WTC11 (cell line): ENCODE measurements at regions not wholly inside any gene's neighbourhood (a gene's known extent, or its start where the extent isn't known, plus 50 kb on each side); places are given as distances from the start of the nearest gene placed in this dataset.

ENCODE experiments used
- ATAC-seq: fragments of 200-7000 bp; cut with Tn5 transposase; 2 replicates; pipeline ENCODE4 v1.10.0; 2021; ENCODE audit warnings: mild to moderate bottlenecking, moderate library complexity
- CTCF ChIA-PET: fragments of 300-600 bp; sonication (Branson Sonifier 250); formaldehyde crosslinking; loops from one replicate; lab custom pipeline; 2021; ENCODE audit warnings: antibody characterized with exemption; lab: Charles Lee
- POLR2A ChIA-PET: fragments of 350-600 bp; sonication (Branson Sonifier 250); formaldehyde crosslinking; loops from one replicate; lab custom pipeline; 2021; ENCODE audit warnings: antibody characterized with exemption; lab: Charles Lee
- DNase-seq: peaks from one replicate; pipeline ENCODE4 v3.0.0; 2021; ENCODE audit warnings: low spot score
- H3K27ac Mint-ChIP-seq: 2 replicates; pipeline ENCODE4 v1.8.0; 2021; ENCODE audit warnings: mixed read lengths
- H3K27me3 Mint-ChIP-seq: 2 replicates; pipeline ENCODE4 v1.8.0; 2021; ENCODE audit warnings: low read depth, mild to moderate bottlenecking, moderate library complexity, mixed read lengths
- H3K36me3 Mint-ChIP-seq: 2 replicates; pipeline ENCODE4 v1.8.0; 2021; ENCODE audit warnings: mixed read lengths
- H3K4me1 Mint-ChIP-seq: 2 replicates; pipeline ENCODE4 v1.8.0; 2022; ENCODE audit warnings: mixed read lengths
- H3K4me3 Mint-ChIP-seq: 2 replicates; pipeline ENCODE4 v1.8.0; 2021; ENCODE audit warnings: mild to moderate bottlenecking, moderate library complexity, mixed read lengths
- H3K9me3 Mint-ChIP-seq: 2 replicates; pipeline ENCODE4 v1.8.0; 2021; ENCODE audit warnings: mixed read lengths
- AR ChIP-seq: fragments of 250-450 bp; sonication (Bioruptor Pico); IDR thresholded peaks from 2 replicates; pipeline ENCODE4 v1.9.0; 2021; ENCODE audit warnings: mild to moderate bottlenecking
- CDX4 ChIP-seq: fragments of 250-450 bp; sonication (Bioruptor Pico); IDR thresholded peaks from 2 replicates; pipeline ENCODE4 v1.9.0; 2021; ENCODE audit warnings: moderate library complexity, mild to moderate bottlenecking, inconsistent platforms, borderline replicate concordance
- CREM ChIP-seq: sonication (generic); formaldehyde crosslinking; IDR thresholded peaks from 2 replicates; pipeline ENCODE4 v1.8.1; 2022; ENCODE audit warnings: mild to moderate bottlenecking, missing genetic modification reagents, moderate library complexity
- ESRRA ChIP-seq: sonication (generic); formaldehyde crosslinking; IDR thresholded peaks from 2 replicates; pipeline ENCODE4 v1.8.1; 2022; ENCODE audit warnings: mild to moderate bottlenecking, missing genetic modification reagents, borderline replicate concordance
- IRF2 ChIP-seq: sonication (generic); formaldehyde crosslinking; IDR thresholded peaks from 2 replicates; pipeline ENCODE4 v1.8.0; 2022; ENCODE audit warnings: low read depth, missing genetic modification reagents, borderline replicate concordance
- MLX ChIP-seq: sonication (generic); formaldehyde crosslinking; IDR thresholded peaks from 2 replicates; pipeline ENCODE4 v1.8.1; 2023; ENCODE audit warnings: mild to moderate bottlenecking, missing genetic modification reagents, moderate library complexity
- OVOL2 ChIP-seq: fragments of 250-450 bp; sonication (Bioruptor Pico); IDR thresholded peaks from 2 replicates; pipeline ENCODE4 v1.9.0; 2021; ENCODE audit warnings: mild to moderate bottlenecking, borderline replicate concordance
- PRDM15 ChIP-seq: sonication (generic); formaldehyde crosslinking; IDR thresholded peaks from 2 replicates; pipeline ENCODE4 v1.8.0; 2022; ENCODE audit warnings: missing genetic modification reagents
- PREB ChIP-seq: sonication (generic); formaldehyde crosslinking; IDR thresholded peaks from 2 replicates; pipeline ENCODE4 v1.8.1; 2022; ENCODE audit warnings: mild to moderate bottlenecking, missing genetic modification reagents, moderate library complexity, borderline replicate concordance
- PRRX2 ChIP-seq: fragments of 250-450 bp; sonication (Bioruptor Pico); IDR thresholded peaks from 2 replicates; pipeline ENCODE4 v1.8.0; 2021; ENCODE audit warnings: mild to moderate bottlenecking
- SMAD3 ChIP-seq: sonication (generic); formaldehyde crosslinking; IDR thresholded peaks from 2 replicates; pipeline ENCODE4 v1.8.0; 2022; ENCODE audit warnings: missing genetic modification reagents, mild to moderate bottlenecking, borderline replicate concordance
- SP1 ChIP-seq: sonication (generic); formaldehyde crosslinking; conservative IDR thresholded peaks from 2 replicates; pipeline ENCODE4 v1.8.1; 2022; ENCODE audit warnings: missing genetic modification reagents
- STAT6 ChIP-seq: sonication (generic); formaldehyde crosslinking; conservative IDR thresholded peaks from 2 replicates; pipeline ENCODE4 v1.8.1; 2023; ENCODE audit warnings: mild to moderate bottlenecking, low read depth, missing genetic modification reagents, moderate library complexity
- TP53 ChIP-seq: sonication (generic); formaldehyde crosslinking; IDR thresholded peaks from 2 replicates; pipeline ENCODE4 v1.8.1; 2023; ENCODE audit warnings: mild to moderate bottlenecking, missing genetic modification reagents
- USF2 ChIP-seq: sonication (generic); formaldehyde crosslinking; IDR thresholded peaks from 2 replicates; pipeline ENCODE4 v1.8.1; 2023; ENCODE audit warnings: mild to moderate bottlenecking, missing genetic modification reagents, moderate library complexity
- ZNF219 ChIP-seq: sonication (generic); formaldehyde crosslinking; IDR thresholded peaks from 2 replicates; pipeline ENCODE4 v1.8.0; 2023; ENCODE audit warnings: missing genetic modification reagents, mild to moderate bottlenecking, borderline replicate concordance
- ZNF263 ChIP-seq: sonication (generic); formaldehyde crosslinking; IDR thresholded peaks from 2 replicates; pipeline ENCODE4 v1.8.1; 2022; ENCODE audit warnings: low read depth, mild to moderate bottlenecking, moderate library complexity, missing genetic modification reagents
- ZNF423 ChIP-seq: fragments of 250-450 bp; sonication (Bioruptor Pico); IDR thresholded peaks from 2 replicates; pipeline ENCODE4 v2.1.2; 2022; ENCODE audit warnings: mild to moderate bottlenecking, moderate library complexity
- TF ChIP-seq, protein P1 (sequence below): sonication (generic); formaldehyde crosslinking; IDR thresholded peaks from 2 replicates; pipeline ENCODE4 v1.8.0; 2023; ENCODE audit warnings: missing genetic modification reagents, mild to moderate bottlenecking, borderline replicate concordance

DNA sequence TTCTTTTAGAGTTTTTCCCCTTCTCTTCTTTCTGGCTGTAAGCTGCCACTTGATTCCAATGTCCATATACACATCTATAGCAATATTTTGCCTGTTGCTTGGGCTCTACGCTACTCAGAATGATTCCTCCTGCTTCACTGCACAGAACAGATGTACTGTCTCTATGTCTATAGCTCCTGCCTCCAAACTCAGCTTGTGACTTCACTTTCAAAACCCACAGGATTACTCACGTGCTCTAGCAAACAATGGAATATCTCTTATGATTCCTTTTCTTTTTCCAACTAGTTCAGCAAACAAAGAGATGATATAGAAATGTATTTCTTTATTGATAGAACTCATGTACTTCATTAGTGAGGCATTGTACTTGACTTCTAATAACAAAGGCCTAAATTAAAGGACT lies 80.5 kb upstream of the SOX13 start (continued):
- no peak for TF ChIP-seq AR (CRISPR knock-in tag)
- TF ChIP-seq SP1 (CRISPR knock-in tag), result no peak
- TF ChIP-seq USF2 (CRISPR knock-in tag), result no peak
- TF ChIP-seq OVOL2 (CRISPR knock-in tag), result no peak
- TF ChIP-seq CREM (CRISPR knock-in tag), result no peak
- TF ChIP-seq PRDM15 (CRISPR knock-in tag), result no peak
- no peak for TF ChIP-seq CDX4 (CRISPR knock-in tag)
- TF ChIP-seq ZNF423 (CRISPR knock-in tag), result no peak

- no peak for ATAC-seq
- Mint-ChIP-seq H3K27ac (no peak overlapping the region), H3K9me3 (no peaks in the 10 kb centered on the region), H3K4me1 (peaks cover 49% of the 10 kb centered on the region), H3K36me3 (no peaks in the 10 kb centered on the region), H3K4me3 (no peak overlapping the region), H3K27me3 (peaks cover 30% of the 10 kb centered on the region)
- POLR2A ChIA-PET, result no interaction called here
- CTCF ChIA-PET, result no interaction called here
- DNase-seq, result no peak
- TF ChIP-seq, protein P1, sequence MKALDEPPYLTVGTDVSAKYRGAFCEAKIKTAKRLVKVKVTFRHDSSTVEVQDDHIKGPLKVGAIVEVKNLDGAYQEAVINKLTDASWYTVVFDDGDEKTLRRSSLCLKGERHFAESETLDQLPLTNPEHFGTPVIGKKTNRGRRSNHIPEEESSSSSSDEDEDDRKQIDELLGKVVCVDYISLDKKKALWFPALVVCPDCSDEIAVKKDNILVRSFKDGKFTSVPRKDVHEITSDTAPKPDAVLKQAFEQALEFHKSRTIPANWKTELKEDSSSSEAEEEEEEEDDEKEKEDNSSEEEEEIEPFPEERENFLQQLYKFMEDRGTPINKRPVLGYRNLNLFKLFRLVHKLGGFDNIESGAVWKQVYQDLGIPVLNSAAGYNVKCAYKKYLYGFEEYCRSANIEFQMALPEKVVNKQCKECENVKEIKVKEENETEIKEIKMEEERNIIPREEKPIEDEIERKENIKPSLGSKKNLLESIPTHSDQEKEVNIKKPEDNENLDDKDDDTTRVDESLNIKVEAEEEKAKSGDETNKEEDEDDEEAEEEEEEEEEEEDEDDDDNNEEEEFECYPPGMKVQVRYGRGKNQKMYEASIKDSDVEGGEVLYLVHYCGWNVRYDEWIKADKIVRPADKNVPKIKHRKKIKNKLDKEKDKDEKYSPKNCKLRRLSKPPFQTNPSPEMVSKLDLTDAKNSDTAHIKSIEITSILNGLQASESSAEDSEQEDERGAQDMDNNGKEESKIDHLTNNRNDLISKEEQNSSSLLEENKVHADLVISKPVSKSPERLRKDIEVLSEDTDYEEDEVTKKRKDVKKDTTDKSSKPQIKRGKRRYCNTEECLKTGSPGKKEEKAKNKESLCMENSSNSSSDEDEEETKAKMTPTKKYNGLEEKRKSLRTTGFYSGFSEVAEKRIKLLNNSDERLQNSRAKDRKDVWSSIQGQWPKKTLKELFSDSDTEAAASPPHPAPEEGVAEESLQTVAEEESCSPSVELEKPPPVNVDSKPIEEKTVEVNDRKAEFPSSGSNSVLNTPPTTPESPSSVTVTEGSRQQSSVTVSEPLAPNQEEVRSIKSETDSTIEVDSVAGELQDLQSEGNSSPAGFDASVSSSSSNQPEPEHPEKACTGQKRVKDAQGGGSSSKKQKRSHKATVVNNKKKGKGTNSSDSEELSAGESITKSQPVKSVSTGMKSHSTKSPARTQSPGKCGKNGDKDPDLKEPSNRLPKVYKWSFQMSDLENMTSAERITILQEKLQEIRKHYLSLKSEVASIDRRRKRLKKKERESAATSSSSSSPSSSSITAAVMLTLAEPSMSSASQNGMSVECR, result no peak
- no peak for TF ChIP-seq PRRX2 (CRISPR knock-in tag)
- no peak for TF ChIP-seq STAT6 (CRISPR knock-in tag)
- TF ChIP-seq ZNF219 (CRISPR knock-in tag), result no peak
- TF ChIP-seq IRF2 (CRISPR knock-in tag), result no peak
- TF ChIP-seq SMAD3 (CRISPR knock-in tag), result no peak
- no peak for TF ChIP-seq MLX (CRISPR knock-in tag)
- TF ChIP-seq ESRRA (CRISPR knock-in tag), result no peak
- TF ChIP-seq ZNF263 (CRISPR knock-in tag), result no peak
- TF ChIP-seq PREB (CRISPR knock-in tag), result no peak
- no peak for TF ChIP-seq TP53 (CRISPR knock-in tag)
Observed at GRCh38 chr1:203993256-203993655, 79.7 kb upstream of the SOX13 start.
